Osteoblast (primary cell): ENCODE measurements at regions not wholly inside any gene's neighbourhood (a gene's known extent, or its start where the extent isn't known, plus 50 kb on each side); places are given as distances from the start of the nearest gene placed in this dataset.
A peak's percentile ranks its signal among the peaks of the same experiment; 100 is the strongest.

Experiments used
- DNase-seq: peaks from one replicate; pipeline ENCODE4 v3.0.0; 2011; ENCODE audit warnings: low spot score, mixed read lengths; ENCODE audit not compliant: insufficient read length; ENCODE audit errors: missing footprints
- H2AFZ ChIP-seq: 2 replicates; pipeline ENCODE4 v1.6.0; 2011; ENCODE audit warnings: mild to moderate bottlenecking, low read length
- H3K27ac ChIP-seq: 2 replicates; pipeline ENCODE4 v1.5.1; 2011; ENCODE audit warnings: mild to moderate bottlenecking, low read depth, low read length, moderate library complexity
- H3K27me3 ChIP-seq: 2 replicates; pipeline ENCODE4 v1.6.0; 2012; ENCODE audit warnings: mild to moderate bottlenecking, control low read depth, inconsistent platforms, low read length, moderate library complexity; ENCODE audit not compliant: insufficient read depth
- H3K36me3 ChIP-seq: 2 replicates; pipeline ENCODE4 v1.5.1; 2011; ENCODE audit warnings: mild to moderate bottlenecking, low read length, control low read depth, moderate library complexity; ENCODE audit not compliant: insufficient read depth
- H3K4me1 ChIP-seq: 2 replicates; pipeline ENCODE4 v1.5.1; 2011; ENCODE audit warnings: mild to moderate bottlenecking, low read length, control low read depth, moderate library complexity; ENCODE audit not compliant: insufficient read depth
- H3K4me2 ChIP-seq: 2 replicates; pipeline ENCODE4 v1.6.0; 2011; ENCODE audit warnings: mild to moderate bottlenecking, low read length; ENCODE audit not compliant: insufficient read depth
- H3K4me3 ChIP-seq: fragments of 200-600 bp; sonication (generic); 3 replicates; pipeline ENCODE4 v1.5.1; 2012; ENCODE audit warnings: mild to moderate bottlenecking, low read length, inconsistent platforms; ENCODE audit not compliant: insufficient read depth
- H3K79me2 ChIP-seq: 2 replicates; pipeline ENCODE4 v1.6.0; 2012; ENCODE audit warnings: mild to moderate bottlenecking, low read length, control low read depth, inconsistent platforms; ENCODE audit not compliant: insufficient read depth
- H3K9me3 ChIP-seq: 2 replicates; pipeline ENCODE4 v1.5.1; 2011; ENCODE audit warnings: low read depth, low read length, control low read depth
- H4K20me1 ChIP-seq: 2 replicates; pipeline ENCODE4 v1.6.0; 2012; ENCODE audit warnings: mild to moderate bottlenecking, low read length, control low read depth; ENCODE audit not compliant: insufficient read depth
- TF ChIP-seq, protein P1 (sequence below): IDR thresholded peaks from 2 replicates; pipeline ENCODE4 v1.5.1; 2011; ENCODE audit warnings: mild to moderate bottlenecking, low read depth, low read length, moderate library complexity; ENCODE audit errors: extremely low read depth

DNA sequence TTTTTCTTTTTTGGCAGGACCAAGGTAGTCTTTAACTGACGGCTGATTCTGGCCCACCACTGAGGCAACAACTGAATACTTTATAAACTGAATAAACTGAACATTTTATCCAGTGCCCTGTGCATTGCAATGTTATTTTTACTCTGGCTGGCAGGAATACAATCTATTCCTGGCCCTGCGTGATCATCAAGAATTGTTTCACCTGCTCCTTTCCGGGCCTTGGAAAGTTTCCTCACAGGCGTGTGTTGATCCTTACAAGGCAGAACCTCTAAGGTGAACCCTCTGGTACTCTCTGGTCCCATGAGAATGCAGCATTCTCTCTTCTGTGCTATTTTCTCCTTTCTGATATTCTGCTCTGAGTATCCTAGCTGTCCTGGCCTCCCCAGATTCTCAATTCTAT is 113.7 kb upstream of the KLHL29 start:
- H3K4me3 ChIP-seq = no peak overlapping the region
- H3K27ac ChIP-seq = no peak overlapping the region
- H3K79me2 ChIP-seq = no peaks in the 10 kb centered on the region
- no peak overlapping the region for H2AFZ ChIP-seq
- TF ChIP-seq, protein P1, sequence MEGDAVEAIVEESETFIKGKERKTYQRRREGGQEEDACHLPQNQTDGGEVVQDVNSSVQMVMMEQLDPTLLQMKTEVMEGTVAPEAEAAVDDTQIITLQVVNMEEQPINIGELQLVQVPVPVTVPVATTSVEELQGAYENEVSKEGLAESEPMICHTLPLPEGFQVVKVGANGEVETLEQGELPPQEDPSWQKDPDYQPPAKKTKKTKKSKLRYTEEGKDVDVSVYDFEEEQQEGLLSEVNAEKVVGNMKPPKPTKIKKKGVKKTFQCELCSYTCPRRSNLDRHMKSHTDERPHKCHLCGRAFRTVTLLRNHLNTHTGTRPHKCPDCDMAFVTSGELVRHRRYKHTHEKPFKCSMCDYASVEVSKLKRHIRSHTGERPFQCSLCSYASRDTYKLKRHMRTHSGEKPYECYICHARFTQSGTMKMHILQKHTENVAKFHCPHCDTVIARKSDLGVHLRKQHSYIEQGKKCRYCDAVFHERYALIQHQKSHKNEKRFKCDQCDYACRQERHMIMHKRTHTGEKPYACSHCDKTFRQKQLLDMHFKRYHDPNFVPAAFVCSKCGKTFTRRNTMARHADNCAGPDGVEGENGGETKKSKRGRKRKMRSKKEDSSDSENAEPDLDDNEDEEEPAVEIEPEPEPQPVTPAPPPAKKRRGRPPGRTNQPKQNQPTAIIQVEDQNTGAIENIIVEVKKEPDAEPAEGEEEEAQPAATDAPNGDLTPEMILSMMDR = no peak
- no peak for DNase-seq
- H4K20me1 ChIP-seq = no peaks in the 10 kb centered on the region
- H3K9me3 ChIP-seq = no peaks in the 10 kb centered on the region
- no peaks in the 10 kb centered on the region for H3K4me1 ChIP-seq
- no peaks in the 10 kb centered on the region for H3K27me3 ChIP-seq
- no peaks in the 10 kb centered on the region for H3K36me3 ChIP-seq
- H3K4me2 ChIP-seq = no peak overlapping the region

DNA sequence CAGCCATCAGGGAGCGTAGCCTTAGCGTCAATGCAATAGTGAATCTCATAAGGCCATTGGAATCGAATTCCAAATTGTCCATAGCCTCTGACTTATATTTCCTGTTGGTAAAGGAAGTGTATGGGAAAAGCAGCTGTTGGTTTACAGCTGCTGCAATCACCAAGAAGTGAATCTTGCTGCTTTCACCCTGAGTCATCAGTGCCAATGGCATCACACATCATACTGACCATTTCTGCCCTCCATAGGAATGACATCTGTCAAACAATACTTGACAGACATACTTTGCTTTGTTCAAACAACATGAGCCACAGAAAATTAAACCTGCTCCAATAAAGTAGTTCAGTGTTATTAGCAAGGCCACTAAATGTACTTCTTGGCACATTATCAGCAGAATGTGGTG is 111.2 kb upstream of the KLHL29 start:
- peak; percentile 31 for DNase-seq
- no peaks in the 10 kb centered on the region for H3K9me3 ChIP-seq
- no peaks in the 10 kb centered on the region for H3K36me3 ChIP-seq
- no peaks in the 10 kb centered on the region for H3K79me2 ChIP-seq
- H3K4me3 ChIP-seq = no peak overlapping the region
- H4K20me1 ChIP-seq = no peaks in the 10 kb centered on the region
- no peaks in the 10 kb centered on the region for H3K4me1 ChIP-seq
- H3K4me2 ChIP-seq = no peak overlapping the region
- H2AFZ ChIP-seq = no peak overlapping the region
- TF ChIP-seq, protein P1 = no peak
- H3K27me3 ChIP-seq = no peaks in the 10 kb centered on the region
- H3K27ac ChIP-seq = no peak overlapping the region

DNA sequence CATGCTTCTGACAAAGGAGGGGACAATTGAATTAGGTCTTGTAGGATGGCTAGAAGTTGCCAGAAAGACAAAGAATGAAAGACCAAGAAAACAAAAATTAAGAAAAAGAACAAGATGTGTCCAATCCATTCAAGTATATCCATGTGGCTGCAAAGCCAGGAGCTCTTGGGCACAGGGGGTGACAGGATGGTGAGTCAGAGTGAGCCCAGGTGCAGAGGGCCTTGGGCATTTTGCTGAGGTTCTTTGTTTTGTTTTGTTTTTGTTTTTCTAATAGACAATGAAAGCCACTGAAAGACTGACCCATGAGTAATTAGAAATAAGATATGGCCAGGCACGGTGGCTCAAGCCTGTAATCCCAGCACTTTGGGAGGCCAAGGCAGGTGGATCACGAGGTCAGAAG is 104.6 kb upstream of the KLHL29 start:
- Histone ChIP-seq H3K27ac (no peak overlapping the region), H3K4me2 (no peak overlapping the region), H3K9me3 (no peaks in the 10 kb centered on the region), H3K79me2 (no peaks in the 10 kb centered on the region), H3K36me3 (no peaks in the 10 kb centered on the region), H3K4me3 (no peak overlapping the region), H4K20me1 (no peaks in the 10 kb centered on the region), H3K27me3 (no peaks in the 10 kb centered on the region), H2AFZ (no peak overlapping the region), H3K4me1 (no peaks in the 10 kb centered on the region)
- TF ChIP-seq, protein P1 = no peak
- no peak for DNase-seq

DNA sequence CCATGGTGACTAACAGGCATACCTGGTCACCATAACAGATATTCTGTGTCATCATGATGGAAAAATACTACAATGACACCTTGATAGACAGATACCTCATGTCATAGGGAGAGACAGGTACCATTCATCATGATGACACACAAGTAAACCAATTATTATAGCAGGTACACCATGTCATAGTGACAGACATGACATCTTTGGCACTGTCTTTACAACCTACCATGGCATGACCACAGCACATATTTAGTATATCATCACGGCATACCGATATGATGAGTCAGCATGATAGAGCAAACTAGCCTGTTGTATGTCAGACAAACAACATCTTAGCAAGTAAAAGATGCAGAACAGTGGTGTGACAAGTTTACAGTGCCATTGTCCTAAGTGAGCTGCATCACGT is 101.3 kb upstream of the KLHL29 start:
- Histone ChIP-seq H3K27me3 (no peaks in the 10 kb centered on the region), H3K4me2 (no peak overlapping the region), H3K4me1 (peaks cover 20% of the 10 kb centered on the region), H3K4me3 (no peak overlapping the region), H2AFZ (no peak overlapping the region), H4K20me1 (no peaks in the 10 kb centered on the region), H3K27ac (no peak overlapping the region), H3K36me3 (no peaks in the 10 kb centered on the region), H3K9me3 (no peaks in the 10 kb centered on the region), H3K79me2 (no peaks in the 10 kb centered on the region)
- no peak for DNase-seq
- TF ChIP-seq, protein P1 = no peak
